ENCODE measurements at regions not wholly inside any gene's neighbourhood (a gene's known extent, or its start where the extent isn't known, plus 50 kb on each side); places are given as distances from the start of the nearest gene placed in this dataset.

DNA sequence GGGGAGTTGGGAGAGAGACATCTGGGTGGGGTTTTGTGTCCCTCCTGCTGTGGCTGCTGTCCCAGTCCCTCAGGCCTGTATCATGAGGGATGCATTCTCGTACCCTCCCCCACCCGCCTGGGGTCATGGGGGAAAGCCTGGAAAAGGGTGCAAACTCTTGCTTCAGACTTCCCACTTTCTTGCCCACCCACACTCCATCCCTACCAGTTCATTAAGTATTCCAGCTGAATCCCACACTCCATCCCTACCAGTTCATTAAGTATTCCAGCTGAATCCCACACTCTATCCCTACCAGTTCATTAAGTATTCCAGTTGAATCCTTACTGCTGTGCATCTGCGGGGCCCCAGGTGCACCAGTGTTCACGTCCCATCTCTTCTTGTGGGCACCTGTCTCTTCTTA lies 116.3 kb downstream of the ACAA2 start:
- TF ChIP-seq, protein P1, sequence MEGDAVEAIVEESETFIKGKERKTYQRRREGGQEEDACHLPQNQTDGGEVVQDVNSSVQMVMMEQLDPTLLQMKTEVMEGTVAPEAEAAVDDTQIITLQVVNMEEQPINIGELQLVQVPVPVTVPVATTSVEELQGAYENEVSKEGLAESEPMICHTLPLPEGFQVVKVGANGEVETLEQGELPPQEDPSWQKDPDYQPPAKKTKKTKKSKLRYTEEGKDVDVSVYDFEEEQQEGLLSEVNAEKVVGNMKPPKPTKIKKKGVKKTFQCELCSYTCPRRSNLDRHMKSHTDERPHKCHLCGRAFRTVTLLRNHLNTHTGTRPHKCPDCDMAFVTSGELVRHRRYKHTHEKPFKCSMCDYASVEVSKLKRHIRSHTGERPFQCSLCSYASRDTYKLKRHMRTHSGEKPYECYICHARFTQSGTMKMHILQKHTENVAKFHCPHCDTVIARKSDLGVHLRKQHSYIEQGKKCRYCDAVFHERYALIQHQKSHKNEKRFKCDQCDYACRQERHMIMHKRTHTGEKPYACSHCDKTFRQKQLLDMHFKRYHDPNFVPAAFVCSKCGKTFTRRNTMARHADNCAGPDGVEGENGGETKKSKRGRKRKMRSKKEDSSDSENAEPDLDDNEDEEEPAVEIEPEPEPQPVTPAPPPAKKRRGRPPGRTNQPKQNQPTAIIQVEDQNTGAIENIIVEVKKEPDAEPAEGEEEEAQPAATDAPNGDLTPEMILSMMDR (conservative IDR thresholded peaks at IDR 0.05; ENCODE audit: low read length), result no peak
- TF ChIP-seq EZH2phosphoT487 (IDR thresholded peaks at IDR 0.05; ENCODE audit: borderline replicate concordance), result no peak
